NB4 (cell line): ENCODE measurements at regions not wholly inside any gene's neighbourhood (a gene's known extent, or its start where the extent isn't known, plus 50 kb on each side); places are given as distances from the start of the nearest gene placed in this dataset.

Experiments
- DNase-seq: peaks from one replicate; pipeline ENCODE4 v3.0.0; 2010; ENCODE audit warnings: low read depth
- H3K4me3 ChIP-seq: one replicate; pipeline ENCODE4 v1.5.1; 2011; ENCODE audit warnings: mild to moderate bottlenecking, low read depth, low read length, moderate library complexity
- CTCF ChIP-seq: IDR thresholded peaks from one replicate; pipeline ENCODE4 v1.5.1; 2012; ENCODE audit warnings: low read depth, low read length
- MYC ChIP-seq: IDR thresholded peaks from 2 replicates; pipeline ENCODE4 v1.6.1; 2011; ENCODE audit warnings: low read depth, low read length
- POLR2A ChIP-seq: IDR thresholded peaks from 2 replicates; pipeline ENCODE4 v1.6.1; 2011; ENCODE audit warnings: mild to moderate bottlenecking; ENCODE audit not compliant: insufficient read length; ENCODE audit errors: extremely low read depth
- TF ChIP-seq, protein P1 (sequence below): IDR thresholded peaks from 2 replicates; pipeline ENCODE4 v1.6.1; 2011; ENCODE audit warnings: low read depth, low read length

- no peak for DNase-seq
- TF ChIP-seq POLR2A (no peak), MYC (no peak), CTCF (no peak)
- TF ChIP-seq, protein P1, sequence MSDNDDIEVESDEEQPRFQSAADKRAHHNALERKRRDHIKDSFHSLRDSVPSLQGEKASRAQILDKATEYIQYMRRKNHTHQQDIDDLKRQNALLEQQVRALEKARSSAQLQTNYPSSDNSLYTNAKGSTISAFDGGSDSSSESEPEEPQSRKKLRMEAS: no peak
- no peak overlapping the region for H3K4me3 ChIP-seq
Measured at GRCh38 chr5:4954048-4954447, 186.1 kb upstream of the ADAMTS16 start.

GRCh38 chr5:4963265-4963664 is 176.9 kb upstream of the ADAMTS16 start:
- DNase-seq: no peak
- H3K4me3 ChIP-seq: no peak overlapping the region
- no peak for TF ChIP-seq CTCF
- TF ChIP-seq, protein P1: no peak
- TF ChIP-seq MYC: no peak
- no peak for TF ChIP-seq POLR2A

- no peak for TF ChIP-seq MYC
- TF ChIP-seq, protein P1: no peak
- no peak for TF ChIP-seq POLR2A
- no peak for TF ChIP-seq CTCF
- no peak overlapping the region for H3K4me3 ChIP-seq
- no peak for DNase-seq
Measured at GRCh38 chr5:4969351-4969750, 170.8 kb upstream of the ADAMTS16 start.

- DNase-seq: no peak
- H3K4me3 ChIP-seq: no peak overlapping the region
- no peak for TF ChIP-seq MYC
- TF ChIP-seq, protein P1: no peak
- TF ChIP-seq CTCF: no peak
- TF ChIP-seq POLR2A: no peak
Measured at GRCh38 chr5:4970171-4970570, 170.0 kb upstream of the ADAMTS16 start.

- H3K4me3 ChIP-seq: no peak overlapping the region
- TF ChIP-seq, protein P1: no peak
- no peak for TF ChIP-seq MYC
- TF ChIP-seq CTCF: no peak
- no peak for TF ChIP-seq POLR2A
- DNase-seq: no peak
Measured at GRCh38 chr5:4976902-4977301, 163.2 kb upstream of the ADAMTS16 start.
